ENCODE measurements at regions not wholly inside any gene's neighbourhood (a gene's known extent, or its start where the extent isn't known, plus 50 kb on each side); places are given as distances from the start of the nearest gene placed in this dataset.

- Histone ChIP-seq H3K4me3 (no peak overlapping the region), H3K9me2 (ENCODE audit: insufficient read depth) (no peaks in the 10 kb centered on the region), H2AFZ (no peak overlapping the region), H3K9me3 (ENCODE audit: low read depth) (no peaks in the 10 kb centered on the region), H3K27me3 (replicated peaks; ENCODE audit: insufficient read depth) (peaks cover 41% of the 10 kb centered on the region), H3K79me2 (ENCODE audit: insufficient read depth) (no peaks in the 10 kb centered on the region), H3K27ac (no peak overlapping the region), H3K9ac (no peak overlapping the region), H3K4me2 (ENCODE audit: unreplicated experiment) (no peak overlapping the region), H3K4me1 (ENCODE audit: insufficient read depth) (no peaks in the 10 kb centered on the region), H3K36me3 (ENCODE audit: low read depth) (no peaks in the 10 kb centered on the region), H4K20me1 (ENCODE audit: insufficient read depth) (no peaks in the 10 kb centered on the region), H3F3A (ENCODE audit: insufficient read depth) (no peaks in the 10 kb centered on the region)
- DNase-seq = no peak
- in situ Hi-C loops (cut with MboI) = no loop called here
- 54 to 61% methylated on average over 3 of the region's 3 CpGs for WGBS, 2 experiments (ENCODE audit: low coverage in 1 of 2, low lambda C conversion rate in 2 of 2, missing lambda C conversion rate in 2 of 2)
- TF ChIP-seq EZH2phosphoT487 (IDR thresholded peaks at IDR 0.05; ENCODE audit: insufficient read depth, low read depth) (no peak), EZH2 (IDR thresholded peaks at IDR 0.05; ENCODE audit: insufficient read depth, poor library complexity, severe bottlenecking) (no peak)
Observed at GRCh38 chr2:105150231-105150630, 91.3 kb upstream of the GPR45 start.

- Histone ChIP-seq H3K27me3 (replicated peaks; ENCODE audit: insufficient read depth) (peaks cover 21% of the 10 kb centered on the region; the same call in 1 of the 2 replicates), H2AFZ (no peak overlapping the region), H3K9me2 (ENCODE audit: insufficient read depth) (no peaks in the 10 kb centered on the region), H3K79me2 (ENCODE audit: insufficient read depth) (no peaks in the 10 kb centered on the region), H3K4me2 (ENCODE audit: unreplicated experiment) (no peak overlapping the region), H3K9me3 (ENCODE audit: low read depth) (no peaks in the 10 kb centered on the region), H4K20me1 (ENCODE audit: insufficient read depth) (no peaks in the 10 kb centered on the region), H3K36me3 (ENCODE audit: low read depth) (no peaks in the 10 kb centered on the region), H3K27ac (no peak overlapping the region), H3F3A (ENCODE audit: insufficient read depth) (no peaks in the 10 kb centered on the region), H3K4me3 (no peak overlapping the region), H3K9ac (no peak overlapping the region), H3K4me1 (ENCODE audit: insufficient read depth) (no peaks in the 10 kb centered on the region)
- WGBS, 2 experiments (ENCODE audit: low coverage in 1 of 2, low lambda C conversion rate in 2 of 2, missing lambda C conversion rate in 2 of 2) = 28 to 32% methylated on average over 5 of the region's 5 CpGs
- TF ChIP-seq EZH2 (IDR thresholded peaks at IDR 0.05; ENCODE audit: insufficient read depth, poor library complexity, severe bottlenecking) = no peak
- TF ChIP-seq EZH2phosphoT487 (IDR thresholded peaks at IDR 0.05; ENCODE audit: insufficient read depth, low read depth) = no peak
- no peak for DNase-seq
- in situ Hi-C loops (cut with MboI) = no loop called here
Observed at GRCh38 chr2:105154119-105154818, 87.3 kb upstream of the GPR45 start.

- TF ChIP-seq EZH2phosphoT487 (IDR thresholded peaks at IDR 0.05; ENCODE audit: insufficient read depth, low read depth) (no peak), EZH2 (IDR thresholded peaks at IDR 0.05; ENCODE audit: insufficient read depth, poor library complexity, severe bottlenecking) (no peak)
- Histone ChIP-seq H3K4me2 (ENCODE audit: unreplicated experiment) (no peak overlapping the region), H3K79me2 (ENCODE audit: insufficient read depth) (no peaks in the 10 kb centered on the region), H3K27me3 (replicated peaks; ENCODE audit: insufficient read depth) (peaks cover 20% of the 10 kb centered on the region), H3K9ac (no peak overlapping the region), H2AFZ (no peak overlapping the region), H3K9me3 (ENCODE audit: low read depth) (no peaks in the 10 kb centered on the region), H3K4me3 (no peak overlapping the region), H3K36me3 (ENCODE audit: low read depth) (no peaks in the 10 kb centered on the region), H3K4me1 (ENCODE audit: insufficient read depth) (no peaks in the 10 kb centered on the region), H3F3A (ENCODE audit: insufficient read depth) (no peaks in the 10 kb centered on the region), H4K20me1 (ENCODE audit: insufficient read depth) (no peaks in the 10 kb centered on the region), H3K9me2 (ENCODE audit: insufficient read depth) (no peaks in the 10 kb centered on the region), H3K27ac (no peak overlapping the region)
- DNase-seq = no peak
- 9 to 13% methylated on average over 2 of the region's 2 CpGs for WGBS, 2 experiments (ENCODE audit: low coverage in 1 of 2, low lambda C conversion rate in 2 of 2, missing lambda C conversion rate in 2 of 2)
- in situ Hi-C loops (cut with MboI) = no loop called here
Observed at GRCh38 chr2:105156166-105156565, 85.4 kb upstream of the GPR45 start.

- H3K36me3 ChIP-seq (ENCODE audit: low read depth) = no peaks in the 10 kb centered on the region
- no peaks in the 10 kb centered on the region for H3F3A ChIP-seq (ENCODE audit: insufficient read depth)
- no peaks in the 10 kb centered on the region for H3K9me3 ChIP-seq (ENCODE audit: low read depth)
- no peak overlapping the region for H3K27ac ChIP-seq
- no peak overlapping the region for H3K9ac ChIP-seq
- no peak overlapping the region for H3K4me3 ChIP-seq
- H3K9me2 ChIP-seq (ENCODE audit: insufficient read depth) = no peaks in the 10 kb centered on the region
- no peak overlapping the region for H2AFZ ChIP-seq
- H4K20me1 ChIP-seq (ENCODE audit: insufficient read depth) = no peaks in the 10 kb centered on the region
- peaks cover 17% of the 10 kb centered on the region for H3K27me3 ChIP-seq (replicated peaks; ENCODE audit: insufficient read depth)
- TF ChIP-seq EZH2phosphoT487 (IDR thresholded peaks at IDR 0.05; ENCODE audit: insufficient read depth, low read depth) = no peak
- TF ChIP-seq EZH2 (IDR thresholded peaks at IDR 0.05; ENCODE audit: insufficient read depth, poor library complexity, severe bottlenecking) = no peak
- in situ Hi-C loops (cut with MboI) = no loop called here
- H3K4me2 ChIP-seq (ENCODE audit: unreplicated experiment) = no peak overlapping the region
- H3K79me2 ChIP-seq (ENCODE audit: insufficient read depth) = no peaks in the 10 kb centered on the region
- H3K4me1 ChIP-seq (ENCODE audit: insufficient read depth) = no peaks in the 10 kb centered on the region
- no peak for DNase-seq
Observed at GRCh38 chr2:105158002-105158401, 83.5 kb upstream of the GPR45 start.

- in situ Hi-C loops (cut with MboI) = no loop called here
Observed at GRCh38 chr2:105166688-105167087, 74.9 kb upstream of the GPR45 start.

More at GRCh38 chr2:105166688-105167087, 74.9 kb upstream of the GPR45 start:
- H3K27me3 ChIP-seq (replicated peaks; ENCODE audit: insufficient read depth) = peaks cover 25% of the 10 kb centered on the region
- DNase-seq = no peak
- H3K4me2 ChIP-seq (ENCODE audit: unreplicated experiment) = no peak overlapping the region
- no peaks in the 10 kb centered on the region for H3K4me1 ChIP-seq (ENCODE audit: insufficient read depth)
- 22 to 27% methylated on average over 2 of the region's 2 CpGs for WGBS, 2 experiments (ENCODE audit: low coverage in 1 of 2, low lambda C conversion rate in 2 of 2, missing lambda C conversion rate in 2 of 2)
- no peak overlapping the region for H3K27ac ChIP-seq
- no peak for TF ChIP-seq EZH2phosphoT487 (IDR thresholded peaks at IDR 0.05; ENCODE audit: insufficient read depth, low read depth)
- TF ChIP-seq EZH2 (IDR thresholded peaks at IDR 0.05; ENCODE audit: insufficient read depth, poor library complexity, severe bottlenecking) = no peak
- H2AFZ ChIP-seq = no peak overlapping the region
- no peaks in the 10 kb centered on the region for H3K9me2 ChIP-seq (ENCODE audit: insufficient read depth)
- H3K9ac ChIP-seq = no peak overlapping the region
- H3K79me2 ChIP-seq (ENCODE audit: insufficient read depth) = no peaks in the 10 kb centered on the region
- no peaks in the 10 kb centered on the region for H3F3A ChIP-seq (ENCODE audit: insufficient read depth)
- no peaks in the 10 kb centered on the region for H4K20me1 ChIP-seq (ENCODE audit: insufficient read depth)
- H3K4me3 ChIP-seq = no peak overlapping the region
- H3K36me3 ChIP-seq (ENCODE audit: low read depth) = no peaks in the 10 kb centered on the region
- no peaks in the 10 kb centered on the region for H3K9me3 ChIP-seq (ENCODE audit: low read depth)

Data from GM23248 (cell line).